GM19463 (cell line): ENCODE measurements at regions not wholly inside any gene's neighbourhood (a gene's known extent, or its start where the extent isn't known, plus 50 kb on each side); places are given as distances from the start of the nearest gene placed in this dataset.
"Not testable (repeated sequence)": the region's sequence is repeated elsewhere in the genome, so short reads cannot be mapped to it uniquely, and the experiment has no call there.

Source experiments
- ATAC-seq: cut with Tn5 transposase; IDR thresholded peaks from one replicate; pipeline ENCODE4 v1.9.1; 2021; ENCODE audit warnings: mild to moderate bottlenecking, moderate library complexity; ENCODE audit not compliant: unreplicated experiment

GRCh38 chr18:29465526-29465925, 1288.6 kb upstream of the CDH2 start:
- no peak for ATAC-seq

DNA sequence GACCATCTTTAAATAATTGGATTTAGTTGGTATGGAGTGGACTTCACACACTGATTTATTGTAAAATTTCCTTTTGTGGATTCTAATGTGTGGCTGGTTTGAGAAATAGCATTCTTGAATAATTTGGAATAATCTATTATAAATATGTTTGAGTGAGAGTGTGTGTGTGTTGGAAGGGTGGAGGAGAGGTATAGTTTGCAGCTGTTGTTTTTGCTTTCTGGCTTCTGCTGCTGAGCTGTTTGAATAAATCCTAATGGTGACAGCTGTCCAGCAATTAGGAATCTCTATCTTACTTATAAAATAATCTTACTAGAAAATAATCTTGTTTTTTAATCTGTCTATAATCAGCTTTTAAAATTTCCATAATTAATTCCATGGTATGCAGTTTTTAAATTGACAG, 1283.0 kb upstream of the CDH2 start:
- ATAC-seq = no peak

DNA sequence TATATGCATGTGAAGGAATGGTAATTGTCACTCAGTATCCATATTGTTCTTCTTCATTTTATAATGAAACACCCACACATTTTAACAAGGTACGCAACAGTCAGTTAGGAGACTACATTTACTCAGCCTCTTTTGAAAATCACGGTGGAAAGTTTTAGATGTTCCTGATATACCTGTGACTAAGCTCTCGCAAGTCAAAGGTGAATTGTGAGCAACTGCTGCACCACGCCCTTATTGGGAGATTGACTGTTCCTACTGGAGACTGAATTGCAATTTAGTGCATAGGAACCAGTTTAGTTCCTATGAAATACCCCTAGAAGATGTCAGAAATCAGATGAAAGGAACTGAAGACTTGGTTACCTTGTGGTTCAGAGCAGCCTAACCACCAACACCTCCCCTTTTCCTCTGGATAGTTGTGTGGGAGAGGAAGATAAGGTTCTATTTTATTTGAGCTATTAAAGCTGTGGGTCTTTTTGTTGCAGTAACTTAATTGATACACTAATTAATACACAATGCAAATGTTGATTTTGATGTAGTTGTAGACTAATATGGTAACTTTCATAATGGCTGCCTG, 1280.5 kb upstream of the CDH2 start:
- ATAC-seq = no peak

DNA sequence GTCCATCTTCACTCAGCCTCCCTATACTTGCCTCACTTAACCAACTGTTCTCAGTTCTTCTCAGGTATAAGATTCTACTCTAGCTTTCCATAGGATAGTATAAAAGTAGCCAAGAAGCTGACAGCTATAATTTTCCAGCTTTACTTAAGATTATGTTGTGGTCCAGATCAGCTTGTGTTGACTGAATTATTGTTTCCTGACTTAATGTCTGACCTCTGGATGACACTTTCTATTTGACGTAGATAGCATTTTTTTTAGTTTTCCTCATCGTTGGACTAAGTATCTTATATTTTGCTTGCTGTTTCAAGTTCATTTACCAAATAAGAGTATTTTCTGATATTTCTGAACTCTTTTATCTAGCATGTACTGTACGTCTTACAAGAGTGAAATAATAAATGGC, 1272.5 kb upstream of the CDH2 start:
- ATAC-seq = no peak

DNA sequence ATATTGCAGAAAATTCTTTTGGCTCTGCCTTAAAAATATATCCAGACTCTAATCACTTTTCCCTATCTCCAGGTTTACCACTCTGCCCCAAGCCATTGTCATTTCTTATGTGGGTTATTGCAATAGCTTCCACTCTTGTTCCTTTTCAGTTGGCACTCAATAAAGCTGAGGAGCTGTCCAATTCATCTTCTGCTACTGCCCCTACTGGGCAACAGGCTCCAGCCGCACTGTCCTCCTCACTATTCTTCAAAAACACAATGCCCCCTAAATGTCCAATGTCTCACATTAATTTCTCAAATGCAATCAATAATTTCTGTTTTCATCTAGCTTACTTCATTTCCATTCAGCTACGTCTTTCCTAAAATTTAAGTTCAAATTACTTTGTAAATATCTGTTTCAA, 1262.5 kb upstream of the CDH2 start:
- ATAC-seq = no peak

DNA sequence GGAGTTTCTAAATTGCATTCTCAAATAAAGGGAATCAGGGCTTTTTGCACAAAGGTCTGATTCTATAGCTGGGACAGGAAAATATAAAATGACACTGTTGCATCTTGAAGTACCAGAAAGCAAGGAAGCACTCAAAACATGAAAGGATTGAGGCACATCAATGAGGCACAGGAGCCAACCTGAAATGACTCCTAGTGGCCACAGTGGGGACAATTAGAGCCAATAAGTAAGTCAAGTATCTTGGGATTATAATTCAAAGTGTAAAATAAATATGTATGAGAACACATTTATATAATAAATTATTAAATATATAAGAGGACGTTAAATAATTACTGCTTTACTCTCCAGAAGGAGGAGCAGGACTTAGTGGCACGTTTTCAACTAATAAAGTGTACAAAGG, 1259.5 kb upstream of the CDH2 start:
- ATAC-seq = no peak

DNA sequence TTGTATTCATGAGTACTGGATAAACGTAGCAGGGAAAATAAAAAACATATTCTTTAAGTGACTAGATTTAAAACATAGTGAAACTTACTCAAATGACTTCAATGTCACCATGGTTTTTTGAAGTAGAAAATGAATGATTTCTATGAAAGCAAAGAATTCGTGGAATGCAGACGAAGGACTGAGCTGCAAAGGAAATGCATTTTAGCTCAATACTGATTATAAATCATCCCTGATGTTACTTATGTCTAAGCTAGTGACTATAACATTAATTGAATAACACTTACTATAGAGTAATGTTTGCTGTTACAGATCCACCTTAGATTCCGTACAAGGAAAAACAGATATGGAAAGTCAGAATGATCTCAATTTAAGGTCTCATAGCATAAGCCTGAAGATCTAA, 1257.7 kb upstream of the CDH2 start:
- ATAC-seq = no peak

- no peak for ATAC-seq
These were observed 1253.5 kb upstream of the CDH2 start for GRCh38 chr18:29430416-29430815.

GRCh38 chr18:29418136-29418535, 1241.2 kb upstream of the CDH2 start:
- ATAC-seq = no peak

DNA sequence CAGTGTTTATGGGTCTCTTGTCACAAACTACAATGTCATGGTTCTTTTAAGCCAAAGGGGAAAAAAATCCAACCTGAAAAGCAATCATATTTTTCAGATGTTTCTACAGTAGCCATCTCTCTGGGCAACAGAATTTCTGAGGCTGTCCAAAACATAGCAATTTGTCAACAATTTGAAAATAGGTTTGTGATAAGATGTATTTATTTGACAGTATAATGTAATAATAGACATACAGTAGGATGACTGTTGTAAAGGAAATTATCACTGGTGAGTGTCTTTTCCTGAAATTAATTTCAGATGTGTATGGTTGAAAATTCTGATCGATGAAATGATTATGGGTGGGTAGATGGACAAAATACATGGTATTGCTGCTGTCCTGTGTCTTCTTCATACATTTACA, 1230.1 kb upstream of the CDH2 start:
- no peak for ATAC-seq

GRCh38 chr18:29397536-29397935, 1220.6 kb upstream of the CDH2 start:
- no peak for ATAC-seq

- ATAC-seq = no peak
These were observed 1206.7 kb upstream of the CDH2 start for GRCh38 chr18:29383311-29384273.

DNA sequence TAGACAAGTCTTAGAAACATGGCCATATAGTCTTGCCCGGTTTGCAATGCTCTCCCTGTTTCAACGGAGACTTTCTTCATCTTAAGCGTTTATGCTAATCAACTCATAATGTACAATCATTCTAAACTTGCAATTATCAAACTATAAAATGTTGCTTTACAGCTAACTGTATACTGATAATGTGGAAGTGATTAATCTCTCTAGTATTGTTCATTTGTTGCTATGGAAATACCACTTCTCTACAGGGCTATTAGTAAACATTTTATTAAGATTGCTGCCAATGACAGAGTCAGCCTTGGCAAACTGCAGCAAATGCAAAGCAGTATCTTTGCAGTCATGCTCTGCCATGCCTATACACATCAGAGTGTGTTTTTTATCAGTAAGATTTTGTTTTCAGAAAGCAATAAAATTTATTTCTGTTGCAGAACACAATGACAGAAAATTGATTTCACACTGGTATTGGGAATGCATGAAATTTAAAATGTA, 1201.8 kb upstream of the CDH2 start:
- no peak for ATAC-seq

GRCh38 chr18:29377346-29377745, 1200.4 kb upstream of the CDH2 start:
- no peak for ATAC-seq

GRCh38 chr18:29373000-29373399, 1196.1 kb upstream of the CDH2 start:
- no peak for ATAC-seq

- no peak for ATAC-seq
These were observed 1184.9 kb upstream of the CDH2 start for GRCh38 chr18:29361843-29362242.

GRCh38 chr18:29360659-29361058, 1183.7 kb upstream of the CDH2 start:
- not testable (repeated sequence) for ATAC-seq

DNA sequence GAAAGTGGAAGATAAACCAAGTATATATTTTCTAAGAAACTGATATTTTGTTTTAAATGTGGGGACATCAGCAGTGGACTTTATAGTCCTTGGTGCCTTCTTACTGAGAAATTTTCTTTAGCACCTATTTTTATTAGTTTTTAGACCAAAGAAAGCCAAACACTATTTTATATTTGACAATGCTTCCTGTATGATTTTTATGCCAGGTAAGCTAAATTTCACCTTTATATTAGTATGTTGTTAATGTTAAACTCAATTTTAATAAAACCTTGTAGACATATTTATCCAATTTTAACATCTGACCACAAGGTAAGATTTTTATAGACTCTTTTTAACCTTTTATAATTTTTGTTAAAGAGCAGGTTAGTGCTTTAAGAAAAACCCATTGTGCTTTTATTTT, 1182.3 kb upstream of the CDH2 start:
- not testable (repeated sequence) for ATAC-seq

- no peak for ATAC-seq
These were observed 1174.2 kb upstream of the CDH2 start for GRCh38 chr18:29351171-29351570.

GRCh38 chr18:29328932-29329331, 1152.0 kb upstream of the CDH2 start:
- no peak for ATAC-seq

DNA sequence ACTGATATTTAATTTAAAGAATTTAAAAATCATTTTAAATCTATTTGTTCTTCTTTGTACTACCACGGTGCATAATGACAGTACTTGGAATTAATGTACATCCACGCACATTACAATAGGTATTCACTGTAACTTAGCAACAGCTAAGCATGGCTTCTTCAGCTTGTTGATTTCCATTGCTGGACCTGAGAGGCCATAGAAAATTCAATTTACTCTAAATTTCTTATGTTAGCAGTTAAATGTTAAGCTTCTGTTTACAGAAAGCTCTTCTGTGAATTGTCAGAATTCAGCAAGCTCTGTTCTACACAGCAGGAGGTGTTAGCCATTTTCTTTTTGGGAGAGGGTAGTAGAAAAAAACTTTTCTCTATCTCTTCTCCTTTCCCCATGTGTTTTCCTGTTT, 1149.3 kb upstream of the CDH2 start:
- ATAC-seq = no peak

GRCh38 chr18:29321561-29321960, 1144.6 kb upstream of the CDH2 start:
- ATAC-seq = no peak
